HG03571 (cell line): ENCODE measurements at regions not wholly inside any gene's neighbourhood (a gene's known extent, or its start where the extent isn't known, plus 50 kb on each side); places are given as distances from the start of the nearest gene placed in this dataset.

Source experiments
- ATAC-seq: cut with Tn5 transposase; IDR thresholded peaks from one replicate; pipeline ENCODE4 v1.9.1; 2021; ENCODE audit not compliant: unreplicated experiment

DNA sequence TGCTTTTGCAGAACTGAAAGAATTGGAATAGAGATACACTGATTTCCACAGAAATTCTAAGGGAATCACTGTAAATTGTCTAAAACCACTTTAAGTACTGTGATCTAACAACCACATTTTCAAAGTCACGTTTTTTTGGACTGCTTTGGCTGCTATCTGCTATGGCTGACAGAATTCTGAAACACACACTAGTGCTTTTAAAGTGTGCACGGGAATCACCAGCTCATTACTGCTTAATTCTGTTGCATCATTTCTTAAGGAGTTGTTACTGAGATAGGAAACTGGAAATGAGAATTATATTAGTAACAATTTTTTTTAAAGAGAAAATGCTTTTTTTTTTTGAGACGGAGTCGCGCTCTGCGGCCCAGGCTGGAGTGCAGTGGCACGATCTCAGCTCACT lies 716.5 kb upstream of the NRSN1 start:
- no peak for ATAC-seq

GRCh38 chr6:23410439-23410838 lies 715.6 kb upstream of the NRSN1 start:
- ATAC-seq = no peak

- ATAC-seq = no peak
Measured at GRCh38 chr6:23412770-23413169, 713.2 kb upstream of the NRSN1 start.

DNA sequence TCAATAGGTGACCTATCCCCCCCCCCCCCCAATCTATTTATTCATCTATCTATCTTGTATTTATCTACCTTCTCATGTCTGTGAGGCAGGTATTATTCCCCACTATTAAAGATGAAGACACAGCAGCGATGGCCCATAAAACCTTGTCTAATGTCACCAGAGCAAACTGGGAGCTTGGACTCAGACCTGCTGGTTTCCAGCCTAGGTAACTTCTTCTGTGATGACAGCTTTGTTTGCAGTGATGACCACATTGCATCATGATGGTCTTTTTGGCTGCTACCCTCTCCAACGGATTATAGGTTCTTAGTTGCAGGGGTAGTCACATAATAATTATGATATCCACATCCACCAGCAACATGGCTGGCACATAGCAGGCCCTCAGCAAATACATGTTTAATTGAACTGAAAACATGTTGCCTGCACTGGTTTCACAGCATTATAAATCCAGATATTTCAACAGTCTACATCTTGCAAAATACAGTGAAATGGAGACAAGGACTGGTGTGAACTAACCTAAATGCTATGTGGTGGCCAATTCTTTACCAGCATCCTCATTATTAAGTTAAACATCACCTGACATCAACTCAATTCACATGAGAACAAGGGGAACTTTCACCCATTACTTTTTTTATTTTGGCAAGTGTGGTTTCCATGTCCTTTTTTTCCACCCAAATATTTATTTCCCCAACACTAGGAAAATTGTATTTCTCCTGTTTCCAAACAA lies 712.5 kb upstream of the NRSN1 start:
- no peak for ATAC-seq

DNA sequence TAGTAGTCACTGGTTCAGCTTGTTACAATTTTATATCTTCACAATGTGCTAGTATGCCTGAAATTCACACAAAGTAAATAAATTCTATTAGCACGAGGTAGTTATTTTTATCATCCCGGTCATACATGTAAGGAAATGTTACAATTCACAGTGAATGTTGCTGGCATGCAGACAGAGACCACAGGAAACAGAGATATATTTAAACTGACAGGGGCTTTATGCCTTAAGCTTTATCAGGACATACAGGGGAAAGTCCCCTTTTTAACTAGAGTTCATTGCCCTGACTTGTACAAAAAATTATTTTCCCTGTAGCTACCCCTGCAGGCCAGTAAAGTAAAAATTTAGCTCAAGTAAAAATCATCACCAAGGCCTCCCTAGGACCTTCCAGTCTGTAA lies 712.0 kb upstream of the NRSN1 start:
- ATAC-seq = no peak

DNA sequence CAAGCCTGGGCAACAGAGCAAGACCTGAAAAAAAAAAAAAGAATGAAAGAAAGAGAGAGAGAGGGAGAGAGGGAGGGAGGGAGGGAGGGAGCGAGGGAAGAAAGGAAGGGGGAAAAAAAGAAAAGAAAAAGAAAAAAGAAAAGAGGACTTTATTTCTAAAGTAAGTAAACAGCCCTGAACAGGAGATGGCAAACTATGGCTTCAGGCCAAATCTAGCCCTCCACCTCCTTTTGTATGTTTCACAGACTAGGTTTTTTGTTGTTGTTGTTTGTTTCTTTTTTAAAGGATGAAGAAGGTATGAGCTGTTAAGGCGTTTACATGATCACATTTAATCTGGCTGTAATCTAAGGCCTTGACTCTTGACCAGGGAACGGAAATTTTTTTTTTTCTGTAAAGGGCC lies 711.1 kb upstream of the NRSN1 start:
- ATAC-seq = no peak

DNA sequence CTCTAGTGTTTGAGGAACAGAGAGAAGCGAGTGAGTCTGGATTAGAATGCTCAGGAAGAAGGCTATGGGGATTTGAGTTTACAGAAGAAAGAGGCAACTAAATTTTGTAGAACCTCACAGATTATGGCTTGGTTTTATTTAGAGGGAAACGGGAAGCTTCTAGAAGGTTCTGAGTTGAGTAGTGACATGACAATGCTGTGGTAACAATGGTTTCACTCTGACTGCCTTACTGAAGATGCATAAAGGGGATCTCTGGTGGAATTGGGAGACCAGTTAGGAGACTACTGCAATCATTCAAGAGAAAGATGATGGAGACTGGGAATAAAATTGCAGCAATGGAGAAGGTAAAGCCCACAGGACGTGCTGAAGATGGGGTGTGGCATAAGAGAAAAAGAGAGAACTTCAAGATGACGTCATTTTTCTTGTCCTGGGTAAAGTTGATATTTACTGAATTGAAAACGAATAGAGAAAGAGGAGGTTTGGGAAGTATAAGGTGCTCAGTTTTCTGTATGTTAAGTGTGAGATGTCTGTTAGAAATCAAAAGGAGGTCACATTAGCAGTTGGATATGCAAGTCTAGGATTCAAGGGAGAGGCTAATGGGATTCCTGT lies 710.1 kb upstream of the NRSN1 start:
- no peak for ATAC-seq

GRCh38 chr6:23417133-23417532 lies 708.9 kb upstream of the NRSN1 start:
- ATAC-seq = no peak

GRCh38 chr6:23418095-23418494 lies 707.9 kb upstream of the NRSN1 start:
- no peak for ATAC-seq

DNA sequence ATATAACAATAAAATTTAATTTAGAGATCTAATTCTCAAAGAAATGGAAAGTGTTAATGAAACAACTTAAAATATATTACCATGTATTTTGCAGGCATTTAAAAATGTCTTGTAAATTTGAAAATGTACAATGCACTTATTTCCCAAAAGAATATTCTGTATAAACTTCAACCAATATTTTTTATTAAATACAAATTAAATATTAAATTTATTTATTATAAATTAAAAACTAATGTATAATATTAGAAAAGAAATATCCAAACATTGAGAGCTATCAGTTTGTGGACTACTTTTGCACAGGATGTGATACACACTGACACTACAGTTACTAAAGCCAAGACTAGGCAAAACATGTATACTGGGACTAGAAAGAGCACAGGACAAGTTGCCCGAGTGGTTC lies 707.0 kb upstream of the NRSN1 start:
- ATAC-seq = no peak

DNA sequence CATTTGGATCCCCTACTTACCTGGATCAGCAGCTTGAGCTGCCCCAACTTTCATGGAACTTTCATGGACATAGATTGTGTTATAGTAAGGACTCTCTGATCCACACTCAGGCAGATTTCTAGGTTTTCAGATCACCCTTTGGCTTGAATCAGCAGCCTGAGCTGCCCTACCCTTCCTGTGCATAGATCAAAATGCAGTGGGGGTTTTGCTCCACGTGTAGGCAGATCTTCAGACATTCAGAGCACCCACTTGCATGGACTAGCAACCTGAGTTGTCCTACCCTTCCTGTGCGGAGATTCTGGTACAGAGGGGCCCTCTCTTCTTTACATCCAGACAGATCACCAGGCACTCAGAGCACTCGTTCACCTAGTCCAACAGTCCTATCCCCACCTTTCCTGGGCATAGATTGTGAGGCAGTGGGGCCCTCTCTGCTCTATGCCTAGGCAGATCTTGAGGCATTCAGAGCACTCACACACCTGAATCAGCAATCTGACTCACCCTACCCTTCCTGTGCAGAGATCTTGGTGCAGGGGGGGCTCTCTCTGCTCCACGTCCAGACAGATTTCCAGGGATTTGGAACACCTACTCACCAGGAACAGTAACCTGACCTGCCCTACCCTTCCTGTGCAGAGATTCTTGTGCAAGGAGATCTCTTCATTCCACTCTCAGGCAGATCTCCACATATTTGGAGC lies 705.2 kb upstream of the NRSN1 start:
- no peak for ATAC-seq

GRCh38 chr6:23424584-23424983 lies 701.4 kb upstream of the NRSN1 start:
- no peak for ATAC-seq

DNA sequence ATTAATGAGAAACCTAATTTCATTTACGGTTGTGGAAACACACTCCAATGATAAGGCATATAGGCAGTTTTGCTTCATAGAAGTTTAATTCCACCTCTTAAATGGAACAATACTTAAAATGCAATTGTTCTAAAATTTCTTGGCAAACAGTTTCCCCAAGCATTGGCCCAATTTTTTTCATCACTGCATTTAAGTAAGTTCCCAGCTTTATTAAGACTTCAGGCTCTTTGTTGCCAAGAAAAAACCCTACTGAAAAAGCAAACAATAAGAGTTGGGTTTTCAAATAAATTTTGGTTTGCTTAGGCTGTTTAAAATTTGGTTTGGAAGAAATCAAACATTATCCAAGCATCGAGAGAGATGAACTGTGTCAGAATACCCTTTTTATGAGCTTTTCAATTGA lies 690.9 kb upstream of the NRSN1 start:
- no peak for ATAC-seq

DNA sequence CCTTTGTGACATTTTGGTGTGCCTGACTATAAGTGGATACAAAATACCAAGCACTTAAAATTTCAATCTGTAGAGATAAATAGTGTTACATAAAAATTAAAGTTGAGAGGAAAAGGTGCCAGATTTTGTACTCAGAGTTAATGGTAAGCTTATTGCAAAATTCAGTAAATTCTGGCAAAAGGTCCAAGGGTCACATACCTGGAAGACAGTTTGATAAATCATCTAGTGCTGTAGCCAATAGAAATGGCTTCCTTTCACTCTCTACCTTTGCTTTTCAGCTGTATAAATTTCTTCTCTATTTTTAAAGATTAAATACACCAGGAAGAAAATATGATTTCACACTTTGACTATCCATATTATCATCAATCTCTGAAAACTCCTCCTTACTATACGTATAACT lies 690.2 kb upstream of the NRSN1 start:
- ATAC-seq = no peak

GRCh38 chr6:23441808-23442461 lies 684.1 kb upstream of the NRSN1 start:
- ATAC-seq = no peak

- no peak for ATAC-seq
Measured at GRCh38 chr6:23445157-23445710, 680.8 kb upstream of the NRSN1 start.

- no peak for ATAC-seq
Measured at GRCh38 chr6:23446469-23446967, 679.5 kb upstream of the NRSN1 start.

DNA sequence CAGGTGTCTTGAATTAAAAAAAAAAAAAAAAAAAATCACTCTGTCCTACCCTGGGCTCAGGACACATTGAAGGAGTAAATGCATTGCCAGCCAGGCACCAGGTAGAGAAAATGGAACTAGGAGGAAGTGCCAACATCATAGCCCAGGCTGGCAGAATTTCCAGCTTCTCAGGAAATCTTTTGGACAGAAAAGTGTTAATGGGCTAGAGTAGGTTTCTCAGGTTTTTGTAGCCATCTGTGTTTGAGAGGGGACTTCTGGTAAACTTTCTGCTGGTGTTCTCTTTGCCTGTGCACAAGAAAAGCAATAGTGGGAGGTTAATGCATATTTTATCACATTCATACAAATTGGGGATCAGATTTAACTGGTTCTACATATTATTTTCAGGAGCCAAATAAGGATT lies 678.3 kb upstream of the NRSN1 start:
- ATAC-seq = no peak

DNA sequence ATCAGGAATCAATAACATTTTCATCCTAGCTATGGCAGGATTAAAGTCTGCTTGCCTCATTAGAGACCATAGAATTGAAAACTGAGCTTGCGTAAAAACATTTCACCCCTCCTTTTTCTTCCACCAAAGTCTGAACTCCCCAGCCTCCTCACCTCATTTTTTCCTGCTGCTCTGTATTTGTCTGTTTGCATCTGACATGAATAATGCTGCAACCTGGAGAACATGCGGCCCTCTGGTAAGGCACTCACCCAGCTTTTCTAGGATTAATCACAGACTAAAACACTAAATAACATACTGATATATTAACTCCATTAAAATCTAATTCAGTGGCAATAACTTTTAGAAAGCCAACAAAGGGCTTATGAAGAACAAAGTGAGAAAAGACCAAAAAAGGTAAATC lies 677.7 kb upstream of the NRSN1 start:
- no peak for ATAC-seq

DNA sequence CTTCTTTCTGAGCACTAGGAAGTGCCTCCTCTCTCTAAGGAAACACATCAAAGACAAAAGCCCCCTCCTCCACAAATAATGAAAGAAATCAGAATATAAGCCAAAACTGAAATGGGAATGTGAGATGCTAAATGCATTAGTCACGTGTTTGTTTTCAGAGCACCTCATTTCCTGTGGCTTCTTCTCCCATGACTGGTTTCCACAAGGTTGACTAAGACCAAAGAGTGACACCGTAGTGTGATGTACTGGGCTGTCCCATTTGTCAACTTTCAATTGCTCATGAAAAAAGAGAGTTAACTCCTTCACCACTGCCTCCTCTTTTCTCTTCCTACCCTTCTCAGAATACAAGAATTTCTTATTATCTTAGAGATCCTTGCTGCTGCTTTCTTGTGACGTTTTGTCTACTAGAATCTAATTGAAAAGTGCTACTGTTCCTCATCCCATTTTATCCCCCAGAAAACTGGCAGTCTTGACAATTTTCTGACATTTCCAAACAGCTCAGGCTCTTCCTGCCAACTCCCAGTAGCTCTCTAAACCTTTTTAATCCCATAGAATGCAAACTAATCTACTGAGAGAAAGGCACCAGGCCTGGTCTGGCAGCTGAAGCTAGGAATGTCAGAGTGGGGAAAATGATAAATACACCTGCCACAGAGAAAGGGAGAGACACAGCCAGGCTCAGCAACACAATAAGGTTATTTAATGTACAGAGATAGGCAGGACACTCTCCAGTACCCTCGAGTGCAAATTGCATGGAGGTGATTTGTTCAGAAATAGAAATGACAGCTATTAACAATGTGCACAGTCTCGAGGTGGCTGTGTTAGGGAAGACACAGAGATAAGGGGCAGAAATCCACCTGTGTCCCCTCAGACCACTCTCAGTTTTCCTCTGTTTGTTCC lies 671.7 kb upstream of the NRSN1 start:
- ATAC-seq = no peak
